Uterus (tissue), 2 donors: ENCODE measurements at regions not wholly inside any gene's neighbourhood (a gene's known extent, or its start where the extent isn't known, plus 50 kb on each side); places are given as distances from the start of the nearest gene placed in this dataset.

Experiments
- CTCF ChIP-seq, 4 experiments: fragments of 200-600 bp in 2 of 4; fragments of 450-650 bp in 2 of 4; sonication (generic) in 2 of 4; IDR thresholded peaks; one replicate each; pipeline ENCODE4 v1.5.1; 2016 to 2019; ENCODE audit warnings: antibody characterized with exemption in 4 of 4, mild to moderate bottlenecking in 2 of 4, moderate library complexity in 1 of 4
- POLR2A ChIP-seq, 2 donors: fragments of 450-650 bp; IDR thresholded peaks; one replicate each; pipeline ENCODE4 v1.6.1; 2016; ENCODE audit warnings: antibody characterized with exemption in 2 of 2, mild to moderate bottlenecking in 1 of 2, moderate library complexity in 1 of 2

- TF ChIP-seq CTCF (IDR thresholded peaks at IDR 0.05) (no peak), POLR2A (IDR thresholded peaks at IDR 0.05) (no peak)
Observed at GRCh38 chr11:11192541-11192940, 160.5 kb downstream of the CSNK2A3 start.
